ENCODE measurements at regions not wholly inside any gene's neighbourhood (a gene's known extent, or its start where the extent isn't known, plus 50 kb on each side); places are given as distances from the start of the nearest gene placed in this dataset.

DNA sequence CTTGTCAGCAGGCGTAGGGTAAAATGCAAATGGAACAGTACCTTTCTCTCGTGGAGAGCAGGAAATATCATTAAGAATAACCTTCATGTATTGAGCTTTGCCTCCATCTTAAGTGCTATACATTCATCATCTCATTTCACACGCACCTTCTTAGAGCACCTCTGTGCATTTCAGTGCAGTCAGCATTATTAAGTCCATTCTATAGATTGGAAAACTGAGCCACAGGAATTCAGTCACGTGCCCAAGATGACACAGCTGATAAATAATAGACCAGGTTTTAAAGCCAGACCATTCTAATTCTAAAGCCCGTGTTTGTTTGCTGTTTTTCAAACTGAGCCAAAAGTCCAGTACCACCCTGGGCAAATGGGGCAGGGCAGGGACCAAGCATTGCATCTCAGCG lies 109.2 kb upstream of the WWC1 start:
- H3K9me3 Mint-ChIP-seq (ENCODE audit: insufficient read depth): no peaks in the 10 kb centered on the region
- no peaks in the 10 kb centered on the region for H3K27me3 ChIP-seq (replicated peaks in 1 of 4; ENCODE audit: control extremely low read depth in 1 of 4, control insufficient read depth in 3 of 4, insufficient read depth in 4 of 4, low read length in 3 of 4)
- H3K4me2 ChIP-seq (replicated peaks; ENCODE audit: low read depth, low read length, poor library complexity, severe bottlenecking): no peak overlapping the region
- H3K4me3 ChIP-seq (ENCODE audit: control extremely low read depth in 1 of 5, extremely low read depth in 1 of 5, insufficient read depth in 1 of 5, low read depth in 2 of 5, low read length in 4 of 5): no peak overlapping the region
- no peaks in the 10 kb centered on the region for H3K79me2 ChIP-seq (ENCODE audit: control insufficient read depth, insufficient read depth, low read length)
- CTCF ChIA-PET: no interaction called here
- no peaks in the 10 kb centered on the region for H3K4me1 ChIP-seq (ENCODE audit: control insufficient read depth in 2 of 2, insufficient read depth in 2 of 2, low read length in 2 of 2)
- no peak overlapping the region for H3K27ac ChIP-seq (ENCODE audit: low read length in 2 of 2)
- WGBS (ENCODE audit: insufficient coverage): 83% methylated on average over 5 of the region's 6 CpGs
- H2AFZ ChIP-seq (ENCODE audit: insufficient read depth, low read depth, low read length, poor library complexity, severe bottlenecking): no peak overlapping the region
- no peaks in the 10 kb centered on the region for H4K20me1 ChIP-seq (ENCODE audit: control insufficient read depth, insufficient read depth, low read length, poor library complexity, severe bottlenecking)
- POLR2A ChIA-PET: no interaction called here
- no peak for TF ChIP-seq EZH2 (IDR thresholded peaks at IDR 0.05; ENCODE audit: borderline replicate concordance, insufficient read depth, low read depth, low read length, poor library complexity, severe bottlenecking)
- TF ChIP-seq, protein P1, sequence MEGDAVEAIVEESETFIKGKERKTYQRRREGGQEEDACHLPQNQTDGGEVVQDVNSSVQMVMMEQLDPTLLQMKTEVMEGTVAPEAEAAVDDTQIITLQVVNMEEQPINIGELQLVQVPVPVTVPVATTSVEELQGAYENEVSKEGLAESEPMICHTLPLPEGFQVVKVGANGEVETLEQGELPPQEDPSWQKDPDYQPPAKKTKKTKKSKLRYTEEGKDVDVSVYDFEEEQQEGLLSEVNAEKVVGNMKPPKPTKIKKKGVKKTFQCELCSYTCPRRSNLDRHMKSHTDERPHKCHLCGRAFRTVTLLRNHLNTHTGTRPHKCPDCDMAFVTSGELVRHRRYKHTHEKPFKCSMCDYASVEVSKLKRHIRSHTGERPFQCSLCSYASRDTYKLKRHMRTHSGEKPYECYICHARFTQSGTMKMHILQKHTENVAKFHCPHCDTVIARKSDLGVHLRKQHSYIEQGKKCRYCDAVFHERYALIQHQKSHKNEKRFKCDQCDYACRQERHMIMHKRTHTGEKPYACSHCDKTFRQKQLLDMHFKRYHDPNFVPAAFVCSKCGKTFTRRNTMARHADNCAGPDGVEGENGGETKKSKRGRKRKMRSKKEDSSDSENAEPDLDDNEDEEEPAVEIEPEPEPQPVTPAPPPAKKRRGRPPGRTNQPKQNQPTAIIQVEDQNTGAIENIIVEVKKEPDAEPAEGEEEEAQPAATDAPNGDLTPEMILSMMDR (IDR thresholded peaks at IDR 0.05): no peak
- H3K9ac ChIP-seq (ENCODE audit: low read length): no peak overlapping the region
- H3K27ac Mint-ChIP-seq: no peak overlapping the region
- H3K36me3 ChIP-seq (replicated peaks in 1 of 2; ENCODE audit: control extremely low read depth in 1 of 2, control insufficient read depth in 1 of 2, extremely low read depth in 1 of 2, insufficient read depth in 2 of 2, low read length in 1 of 2): no peaks in the 10 kb centered on the region
- H3K9me3 ChIP-seq (ENCODE audit: control extremely low read depth in 1 of 3, control insufficient read depth in 2 of 3, insufficient read depth in 1 of 3, low read length in 2 of 3): no peaks in the 10 kb centered on the region
- no peak for DNase-seq
- H3K27me3 Mint-ChIP-seq: no peaks in the 10 kb centered on the region
- H3K4me1 Mint-ChIP-seq: no peaks in the 10 kb centered on the region
- intact Hi-C loops (cut with micrococcal nuclease): no loop called here
- ATAC-seq (ENCODE audit: low read depth): no peak
- H3K4me3 Mint-ChIP-seq: no peak overlapping the region

DNA sequence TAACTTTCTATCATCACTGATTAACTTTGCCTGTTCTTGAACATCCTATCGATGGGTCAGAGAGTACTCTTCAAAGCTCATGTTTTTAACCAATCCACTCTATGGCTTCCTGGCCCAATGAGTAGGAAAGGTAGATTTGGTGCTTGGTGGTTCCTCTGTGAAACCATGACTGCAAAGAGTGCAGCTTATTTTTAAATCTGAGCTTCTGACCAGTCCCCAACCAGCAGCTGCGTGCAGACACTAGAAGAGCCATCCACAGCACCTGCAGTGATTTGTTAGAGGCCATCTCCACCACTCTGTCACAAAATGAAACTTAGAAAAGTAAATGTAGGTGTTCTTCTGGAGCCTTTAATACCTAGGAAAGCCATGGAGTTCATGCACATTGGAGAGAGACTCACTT lies 107.3 kb upstream of the WWC1 start:
- Histone ChIP-seq H3K9me3 (ENCODE audit: control extremely low read depth in 1 of 3, control insufficient read depth in 2 of 3, insufficient read depth in 1 of 3, low read length in 2 of 3) (no peaks in the 10 kb centered on the region), H4K20me1 (ENCODE audit: control insufficient read depth, insufficient read depth, low read length, poor library complexity, severe bottlenecking) (no peaks in the 10 kb centered on the region), H3K79me2 (ENCODE audit: control insufficient read depth, insufficient read depth, low read length) (no peaks in the 10 kb centered on the region), H3K4me1 (ENCODE audit: control insufficient read depth in 2 of 2, insufficient read depth in 2 of 2, low read length in 2 of 2) (no peaks in the 10 kb centered on the region), H3K27ac (ENCODE audit: low read length in 2 of 2) (no peak overlapping the region), H3K36me3 (replicated peaks in 1 of 2; ENCODE audit: control extremely low read depth in 1 of 2, control insufficient read depth in 1 of 2, extremely low read depth in 1 of 2, insufficient read depth in 2 of 2, low read length in 1 of 2) (no peaks in the 10 kb centered on the region), H3K9ac (ENCODE audit: low read length) (no peak overlapping the region), H3K4me3 (ENCODE audit: control extremely low read depth in 1 of 5, extremely low read depth in 1 of 5, insufficient read depth in 1 of 5, low read depth in 2 of 5, low read length in 4 of 5) (no peak overlapping the region), H2AFZ (ENCODE audit: insufficient read depth, low read depth, low read length, poor library complexity, severe bottlenecking) (no peak overlapping the region), H3K27me3 (replicated peaks in 1 of 4; ENCODE audit: control extremely low read depth in 1 of 4, control insufficient read depth in 3 of 4, insufficient read depth in 4 of 4, low read length in 3 of 4) (no peaks in the 10 kb centered on the region), H3K4me2 (replicated peaks; ENCODE audit: low read depth, low read length, poor library complexity, severe bottlenecking) (no peak overlapping the region)
- 80% methylated on average over 1 of the region's 2 CpGs for WGBS (ENCODE audit: insufficient coverage)
- ChIA-PET CTCF (no interaction called here), POLR2A (no interaction called here)
- Mint-ChIP-seq H3K9me3 (ENCODE audit: insufficient read depth) (no peaks in the 10 kb centered on the region), H3K4me3 (no peak overlapping the region), H3K4me1 (no peaks in the 10 kb centered on the region), H3K27ac (no peak overlapping the region), H3K27me3 (no peaks in the 10 kb centered on the region)
- no peak for TF ChIP-seq EZH2 (IDR thresholded peaks at IDR 0.05; ENCODE audit: borderline replicate concordance, insufficient read depth, low read depth, low read length, poor library complexity, severe bottlenecking)
- TF ChIP-seq, protein P1 (IDR thresholded peaks at IDR 0.05): no peak
- no peak for ATAC-seq (ENCODE audit: low read depth)
- no peak for DNase-seq
- intact Hi-C loops (cut with micrococcal nuclease): no loop called here
